Endothelial cell of umbilical vein (primary cell): ENCODE measurements at regions not wholly inside any gene's neighbourhood (a gene's known extent, or its start where the extent isn't known, plus 50 kb on each side); places are given as distances from the start of the nearest gene placed in this dataset.
A peak's percentile ranks its signal among the peaks of the same experiment; 100 is the strongest.

Experiments
- BruUV-seq: library from RNA; stranded (reverse); fragments of 400-500 nt; replicated peaks from 2 replicates; lab custom pipeline; 2021; lab: Mats Ljungman, UMichigan
- CTCF ChIA-PET: fragments of 300-600, 350-600 bp; sonication (Branson Sonifier 250); formaldehyde crosslinking; loops from one replicate; lab custom pipeline; 2021; ENCODE audit warnings: antibody characterized with exemption, inconsistent platforms; lab: Charles Lee
- POLR2A ChIA-PET: fragments of 300-600, 350-600 bp; sonication (Branson Sonifier 250); formaldehyde crosslinking; loops from one replicate; lab custom pipeline; 2021; ENCODE audit warnings: antibody characterized with exemption, inconsistent platforms; lab: Charles Lee
- DNase-seq: peaks from one replicate; pipeline ENCODE4 v3.0.0-alpha.2; 2011; ENCODE audit warnings: low read depth, low spot score
- FAIRE-seq: peaks from 2 replicates; lab custom pipeline; 2011; peaks lifted over from hg19 to GRCh38; lab: Jason Lieb, UNC
- H2AFZ ChIP-seq: 2 replicates; pipeline ENCODE4 v1.6.0; 2012; ENCODE audit warnings: low read depth, low read length, control low read depth, inconsistent platforms
- H3K27ac ChIP-seq: 2 replicates; pipeline ENCODE4 v1.5.1; 2011; ENCODE audit warnings: low read depth, mild to moderate bottlenecking, control low read depth, low read length, moderate library complexity; ENCODE audit not compliant: insufficient read depth
- H3K27me3 ChIP-seq, 2 experiments: 2 replicates each; pipeline versions ENCODE4 v1.6.0 to v1.6.1; 2011; ENCODE audit warnings: low read length in 2 of 2, mixed read lengths in 1 of 2; ENCODE audit not compliant: control insufficient read depth in 2 of 2, insufficient read depth in 2 of 2
- H3K36me3 ChIP-seq, 2 experiments: 2 replicates in 1 of 2; 3 replicates in 1 of 2; pipeline ENCODE4 v1.5.1; 2011; ENCODE audit warnings: low read length in 2 of 2, mild to moderate bottlenecking in 1 of 2, moderate library complexity in 1 of 2; ENCODE audit not compliant: control insufficient read depth in 2 of 2, insufficient read depth in 2 of 2; ENCODE audit errors: extremely low read depth in 1 of 2
- H3K4me1 ChIP-seq: 3 replicates; pipeline ENCODE4 v1.5.1; 2011; ENCODE audit warnings: mild to moderate bottlenecking, low read length; ENCODE audit not compliant: control insufficient read depth, insufficient read depth; ENCODE audit errors: extremely low read depth
- H3K4me2 ChIP-seq: 2 replicates; pipeline ENCODE4 v1.6.1; 2011; ENCODE audit warnings: low read length, control low read depth, mixed read lengths; ENCODE audit not compliant: insufficient read depth
- H3K4me3 ChIP-seq, 3 experiments: fragments of 200-600 bp in 1 of 3; sonication (generic), shearing (Covaris generic) in 1 of 3; replicated peaks in 1 of 3; 2 replicates each; pipeline ENCODE4 v1.5.1; 2011 to 2016; ENCODE audit warnings: control low read depth in 3 of 3, low read length in 3 of 3, mild to moderate bottlenecking in 2 of 3, inconsistent platforms in 1 of 3, low read depth in 1 of 3, moderate library complexity in 1 of 3; ENCODE audit not compliant: insufficient read depth in 1 of 3
- H3K79me2 ChIP-seq: 2 replicates; pipeline ENCODE4 v1.6.0; 2012; ENCODE audit warnings: low read length, inconsistent platforms; ENCODE audit not compliant: control insufficient read depth, insufficient read depth
- H3K9ac ChIP-seq: replicated peaks from 2 replicates; pipeline ENCODE3; 2011; ENCODE audit warnings: low read length, control low read depth; ENCODE audit not compliant: insufficient read depth; ENCODE audit errors: extremely low read depth
- H3K9me1 ChIP-seq: replicated peaks from 3 replicates; pipeline ENCODE4 v1.6.0; 2011; ENCODE audit warnings: mild to moderate bottlenecking, low read length; ENCODE audit not compliant: control insufficient read depth, insufficient read depth; ENCODE audit errors: extremely low read depth
- H3K9me3 ChIP-seq: replicated peaks from 2 replicates; pipeline ENCODE4 v1.5.1; 2012; ENCODE audit warnings: low read length, inconsistent platforms; ENCODE audit not compliant: control insufficient read depth, insufficient read depth
- H4K20me1 ChIP-seq: replicated peaks from 2 replicates; pipeline ENCODE3; 2011; ENCODE audit warnings: mild to moderate bottlenecking, low read length; ENCODE audit not compliant: control insufficient read depth, insufficient read depth; ENCODE audit errors: extremely low read depth
- CTCF ChIP-seq, 2 donors: IDR thresholded peaks; 1 replicate in 1 of 2; 2 replicates in 1 of 2; pipeline ENCODE4 v1.5.1; 2011; ENCODE audit warnings: low read length in 2 of 2, mild to moderate bottlenecking in 2 of 2, moderate library complexity in 2 of 2, control low read depth in 1 of 2, inconsistent platforms in 1 of 2, low read depth in 1 of 2; ENCODE audit not compliant: insufficient read depth in 1 of 2; ENCODE audit errors: extremely low read depth in 1 of 2
- EZH2 ChIP-seq: IDR thresholded peaks from 2 replicates; pipeline ENCODE4 v1.6.1; 2012; ENCODE audit warnings: borderline replicate concordance, low read depth, mild to moderate bottlenecking, moderate library complexity, low read length, inconsistent platforms; ENCODE audit not compliant: severe bottlenecking
- FOS ChIP-seq: IDR thresholded peaks from 2 replicates; pipeline ENCODE4 v1.6.1; 2011; ENCODE audit warnings: mild to moderate bottlenecking, low read length, moderate library complexity, borderline replicate concordance; ENCODE audit not compliant: insufficient read depth
- GATA2 ChIP-seq: IDR thresholded peaks from 2 replicates; pipeline ENCODE4 v1.7.0; 2011; ENCODE audit warnings: low read depth, mild to moderate bottlenecking, moderate library complexity, mixed read lengths, low read length; ENCODE audit not compliant: insufficient read length, insufficient read depth
- JUN ChIP-seq: IDR thresholded peaks from 2 replicates; pipeline ENCODE4 v1.6.1; 2011; ENCODE audit warnings: borderline replicate concordance, low read depth; ENCODE audit not compliant: insufficient read length, insufficient read depth
- MAX ChIP-seq: IDR thresholded peaks from 2 replicates; pipeline ENCODE4 v1.6.1; 2011; ENCODE audit not compliant: insufficient read depth, insufficient read length
- MYC ChIP-seq: IDR thresholded peaks from one replicate; pipeline ENCODE4 v1.6.1; 2011; ENCODE audit warnings: mild to moderate bottlenecking, low read depth, low read length
- POLR2A ChIP-seq: IDR thresholded peaks from 2 replicates; pipeline ENCODE4 v1.6.1; 2012; ENCODE audit warnings: low read depth, mild to moderate bottlenecking, control low read depth, low read length
- POLR2AphosphoS5 ChIP-seq: IDR thresholded peaks from 2 replicates; pipeline ENCODE4 v1.6.1; 2012; ENCODE audit warnings: low read depth, mild to moderate bottlenecking, control low read depth, low read length, moderate library complexity; ENCODE audit not compliant: insufficient read depth
- dilution Hi-C: fragments of 300-500 bp; cut with MboI; formaldehyde crosslinking; loops from one replicate; pipeline ENCODE4 v1.15.0; 2019; ENCODE audit warnings: low sequenced_read_pairs; ENCODE audit not compliant: extremely low pct_ligation_motif_present
- intact Hi-C: fragments of 100-400 bp; cut with micrococcal nuclease; formaldehyde crosslinking; loops from one replicate; pipeline ENCODE4 v1.10.0; 2022

- Histone ChIP-seq H3K9me1 (no peaks in the 10 kb centered on the region), H3K4me2 (peak overlapping the region; percentile 88), H4K20me1 (no peaks in the 10 kb centered on the region), H3K4me3 (no peak overlapping the region), H3K4me1 (peaks cover 52% of the 10 kb centered on the region), H3K27me3 (no peaks in the 10 kb centered on the region), H3K79me2 (no peaks in the 10 kb centered on the region), H3K9me3 (no peaks in the 10 kb centered on the region), H3K36me3 (no peaks in the 10 kb centered on the region), H3K27ac (peak overlapping the region; percentile 96), H3K9ac (peak overlapping the region; percentile 59), H2AFZ (no peak overlapping the region)
- intact Hi-C loops (loop anchor here (1.0 to 10.0 kb wide), 6 partner anchors 103 to 955 kb away; partner anchors contain the start of gene DDHD1), dilution Hi-C loops (no loop called here)
- FAIRE-seq: no peak
- ChIA-PET CTCF (interaction anchor here (1.2 to 2.5 kb wide), 2 partner anchors 65 to 238 kb away, joined by 3 to 11 read pairs; no protein-coding TSS in a partner anchor), POLR2A (no interaction called here)
- DNase-seq: no peak
- TF ChIP-seq CTCF (IDR thresholded peaks at IDR 0.05; ENCODE audit: extremely low read depth in 1 of 2, insufficient read depth in 1 of 2, low read depth in 1 of 2, low read length in 2 of 2): no peak
- TF ChIP-seq JUN: no peak
- no peak for TF ChIP-seq EZH2
- TF ChIP-seq FOS: no peak
- no peak for TF ChIP-seq GATA2
- TF ChIP-seq POLR2A: no peak
- TF ChIP-seq MYC: no peak
- no peak for TF ChIP-seq POLR2AphosphoS5
- TF ChIP-seq MAX: no peak
- no TSS peak for BruUV-seq
Measured at GRCh38 chr14:54109521-54110120, 153.0 kb upstream of the BMP4 start.
